SKM-1 treated with dmso at 0.1 percent for 144 hours (cell line): ENCODE measurements at regions not wholly inside any gene's neighbourhood (a gene's known extent, or its start where the extent isn't known, plus 50 kb on each side); places are given as distances from the start of the nearest gene placed in this dataset.
"Not testable (repeated sequence)": the region's sequence is repeated elsewhere in the genome, so short reads cannot be mapped to it uniquely, and the experiment has no call there.

Source experiments
- DNase-seq: peaks from one replicate; lab custom pipeline; 2025; ENCODE audit not compliant: unreplicated experiment; lab: John Stamatoyannopoulos, UW

- no peak for DNase-seq
These were observed 191.0 kb upstream of the FLRT2 start for GRCh38 chr14:85338895-85339294.

DNA sequence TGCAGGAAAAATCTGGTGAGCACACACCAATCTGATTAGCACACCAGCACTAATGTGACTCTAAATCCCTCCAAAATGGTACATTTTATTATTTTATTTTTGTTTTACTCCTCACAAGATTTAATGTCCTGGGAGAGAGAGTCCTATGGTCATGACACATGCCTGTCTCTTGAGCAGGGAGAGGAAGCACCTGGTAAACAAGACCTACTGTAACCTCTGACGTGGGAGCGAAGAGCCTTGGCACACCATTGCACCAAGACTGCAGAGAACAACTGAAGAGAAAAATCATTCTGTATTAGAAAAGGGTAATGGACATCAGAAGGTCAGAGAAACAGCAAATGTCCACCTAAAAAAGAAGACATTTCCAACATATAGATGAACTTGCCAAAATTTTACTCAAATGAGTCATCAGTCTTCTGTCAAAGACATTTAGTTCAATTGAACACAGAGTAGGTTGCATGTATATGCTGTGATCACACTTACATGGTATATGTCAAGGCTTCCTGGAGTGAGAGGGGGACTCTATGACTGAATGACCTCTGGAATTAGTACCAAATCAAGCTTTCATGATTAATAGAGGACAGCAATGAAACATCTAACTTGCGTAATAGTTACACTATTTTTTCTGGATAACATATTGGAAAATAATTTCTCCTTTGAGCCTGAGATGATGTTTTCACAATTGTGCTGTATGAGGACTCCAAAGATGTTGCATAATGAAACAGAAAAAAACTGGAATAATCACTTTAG lies 186.9 kb upstream of the FLRT2 start:
- no peak for DNase-seq

DNA sequence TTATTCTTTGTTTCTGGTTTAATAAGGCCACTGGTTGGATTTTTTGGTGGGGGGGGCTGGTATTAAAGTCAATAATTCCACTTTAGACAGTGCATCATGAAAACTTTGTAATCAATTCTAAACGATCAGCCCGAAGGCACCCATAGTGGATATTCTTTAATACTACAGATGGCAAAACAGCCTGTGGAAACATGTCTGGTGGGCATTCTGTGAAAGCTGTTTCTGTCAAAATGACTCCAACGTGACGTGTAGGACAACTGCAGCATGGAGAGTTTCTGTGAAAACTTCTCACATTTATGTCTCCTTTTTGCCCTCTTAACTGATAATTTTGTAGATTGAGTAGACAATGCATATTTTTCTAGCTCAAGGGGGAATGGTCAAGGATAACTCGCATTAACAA lies 185.8 kb upstream of the FLRT2 start:
- DNase-seq: no peak

DNA sequence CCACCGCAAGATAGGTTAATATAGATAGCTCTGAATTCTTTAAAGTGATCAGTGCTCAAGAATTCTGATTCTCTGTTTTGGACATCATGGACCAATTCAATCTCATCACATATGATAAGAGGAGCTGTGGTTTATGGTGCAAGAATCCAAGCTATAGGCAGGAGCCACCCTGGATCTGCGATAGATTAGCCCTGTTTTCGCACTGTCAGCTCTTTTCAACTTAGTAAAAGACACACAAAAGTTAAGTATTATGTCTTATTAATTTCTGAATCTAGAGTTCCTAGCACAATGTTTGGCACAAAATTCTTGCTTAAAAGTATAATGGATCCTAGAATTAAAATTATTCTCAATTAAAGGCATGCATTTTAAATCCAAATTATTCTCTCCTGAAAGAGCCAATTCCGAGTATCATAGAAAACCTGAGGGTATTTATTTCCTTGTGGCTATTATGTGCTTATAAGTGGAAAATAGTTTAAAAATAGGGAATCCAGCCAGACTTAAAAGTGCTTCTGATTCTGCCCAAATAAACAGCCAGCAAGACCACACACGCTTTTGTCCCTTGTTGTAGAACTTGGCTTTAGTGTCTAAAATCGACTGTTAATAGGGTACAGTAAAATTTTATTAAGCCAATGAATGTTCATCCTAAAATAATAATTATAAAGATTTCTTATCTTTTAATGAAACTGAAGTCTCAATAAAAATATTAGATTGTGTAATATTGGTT lies 184.9 kb upstream of the FLRT2 start:
- DNase-seq: no peak

DNA sequence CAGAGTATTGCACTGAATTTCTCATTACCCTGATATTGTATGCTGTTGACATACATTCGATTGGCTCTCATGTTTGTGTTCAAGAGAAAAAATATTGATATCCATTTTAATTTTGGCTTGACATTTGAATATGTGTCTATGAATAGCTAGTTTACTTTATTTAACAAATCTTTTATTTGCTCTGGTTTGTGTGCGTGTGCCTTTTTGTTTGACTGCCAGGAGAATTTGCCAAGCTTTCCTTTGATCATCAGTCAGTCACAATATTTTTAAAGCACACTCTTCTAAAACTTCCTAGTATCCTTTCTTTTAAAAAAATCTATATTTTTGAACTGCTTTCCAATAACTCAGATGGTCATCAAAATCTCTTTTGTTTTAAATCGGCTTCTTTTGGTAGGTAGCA lies 179.3 kb upstream of the FLRT2 start:
- DNase-seq: no peak

- DNase-seq: not testable (repeated sequence)
These were observed 177.4 kb upstream of the FLRT2 start for GRCh38 chr14:85352588-85352987.

GRCh38 chr14:85357120-85357519 lies 172.8 kb upstream of the FLRT2 start:
- no peak for DNase-seq

DNA sequence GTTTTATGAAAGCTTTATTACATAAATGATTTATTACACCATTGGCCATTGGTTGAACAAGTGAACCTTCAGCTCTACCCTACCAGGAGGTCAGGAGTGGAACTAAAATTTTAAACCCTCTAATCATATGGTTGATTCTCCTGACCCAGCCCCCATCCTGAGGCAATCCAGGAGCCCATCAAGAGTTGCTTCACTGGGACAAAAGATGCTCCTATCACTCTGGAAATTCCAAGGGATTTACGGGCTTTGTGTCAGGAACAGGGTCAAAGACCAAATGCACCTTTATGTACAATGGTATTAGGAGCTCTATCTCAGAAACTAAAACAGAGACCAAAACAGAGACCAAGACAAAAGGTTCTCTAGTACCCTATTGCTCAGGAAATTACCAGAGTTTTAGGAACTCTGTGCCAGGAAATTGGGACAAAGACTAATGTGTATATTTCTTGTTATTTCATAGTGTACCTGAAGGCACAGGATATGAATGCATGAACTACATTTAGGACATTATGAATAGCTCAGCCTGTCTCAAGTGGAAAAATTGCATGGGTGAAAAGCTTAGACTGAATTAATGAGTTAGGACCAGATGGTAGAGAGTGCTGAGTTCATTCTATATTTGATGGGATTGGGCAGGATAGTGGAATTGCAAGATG lies 171.7 kb upstream of the FLRT2 start:
- DNase-seq: no peak

DNA sequence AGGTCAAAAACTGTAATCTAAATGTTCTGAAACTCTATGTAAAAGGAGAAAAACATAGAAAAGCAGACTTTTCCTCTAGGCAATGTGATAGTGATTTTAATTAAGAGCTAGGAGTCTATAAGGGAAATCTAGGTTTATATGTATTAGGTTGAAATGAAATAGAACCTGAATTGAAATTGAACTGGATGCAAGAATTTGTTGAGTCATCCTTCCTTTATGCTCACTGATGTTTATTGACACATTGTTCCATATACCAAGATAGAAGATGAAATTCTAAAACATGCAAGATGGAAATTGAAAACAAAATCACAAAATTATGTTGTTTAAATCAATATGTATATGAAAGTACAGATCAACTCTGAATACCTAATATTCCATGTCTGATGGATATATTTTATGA lies 170.4 kb upstream of the FLRT2 start:
- no peak for DNase-seq

DNA sequence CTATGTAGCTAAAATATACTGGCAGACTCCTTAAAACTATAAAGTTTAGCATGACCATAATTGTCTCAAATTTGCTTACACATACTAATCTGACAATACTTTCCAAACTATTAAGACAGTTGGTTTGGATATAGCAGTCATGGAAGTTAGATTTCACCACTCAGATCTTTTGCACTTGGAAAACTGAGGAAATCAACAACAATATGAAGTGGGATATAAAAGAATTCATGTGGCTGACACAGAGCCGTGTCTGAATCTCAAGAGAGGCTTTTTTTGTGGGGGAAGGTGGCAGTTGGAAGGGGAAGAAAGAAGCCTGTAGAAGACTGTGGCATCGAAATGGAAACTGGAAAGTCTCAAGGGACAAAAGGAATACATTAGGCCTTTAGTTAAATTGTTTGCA lies 166.6 kb upstream of the FLRT2 start:
- no peak for DNase-seq

DNA sequence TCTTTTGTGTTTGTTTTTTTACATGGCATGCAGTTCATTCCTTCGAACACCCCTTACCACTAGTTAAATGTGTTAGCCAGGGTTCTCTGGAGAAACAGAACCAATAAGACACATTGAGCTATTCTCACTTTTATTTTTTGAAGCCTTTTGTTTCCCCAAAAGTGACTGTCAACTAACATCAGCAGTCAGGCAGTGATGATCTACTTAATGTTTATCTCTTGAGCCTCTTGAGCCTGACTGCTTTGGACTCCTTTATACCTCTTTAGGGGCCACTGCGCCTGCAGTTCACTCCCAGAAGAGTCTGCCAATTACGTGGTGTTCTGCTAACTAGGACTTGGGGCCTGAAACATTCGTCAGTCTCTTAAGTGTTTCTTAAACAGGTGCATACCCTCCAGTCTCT lies 163.7 kb upstream of the FLRT2 start:
- DNase-seq: no peak

GRCh38 chr14:85380881-85381280 lies 149.1 kb upstream of the FLRT2 start:
- no peak for DNase-seq

- DNase-seq: no peak
These were observed 147.6 kb upstream of the FLRT2 start for GRCh38 chr14:85382341-85382740.

DNA sequence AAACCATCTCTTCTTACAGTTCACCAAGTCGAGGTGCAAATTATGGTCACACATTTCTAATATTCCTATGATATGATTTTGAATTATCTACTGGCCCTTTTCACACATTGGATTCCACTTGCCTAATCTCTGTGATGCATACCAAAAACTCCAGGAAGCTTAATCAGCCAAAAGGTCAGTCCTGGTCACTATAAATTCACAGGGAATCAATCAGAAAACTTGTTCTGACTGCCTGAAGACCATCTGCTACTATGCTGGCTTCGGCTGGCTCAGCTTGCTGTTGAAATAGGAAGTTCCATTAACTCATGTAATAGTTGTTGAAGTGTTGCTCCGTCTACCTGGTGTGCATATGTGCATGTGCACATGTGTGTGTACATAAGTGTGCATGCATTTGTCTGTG lies 142.8 kb upstream of the FLRT2 start:
- no peak for DNase-seq

- no peak for DNase-seq
These were observed 139.7 kb upstream of the FLRT2 start for GRCh38 chr14:85390236-85390635.

- DNase-seq: no peak
These were observed 138.5 kb upstream of the FLRT2 start for GRCh38 chr14:85391455-85391854.

GRCh38 chr14:85391892-85392291 lies 138.1 kb upstream of the FLRT2 start:
- no peak for DNase-seq

DNA sequence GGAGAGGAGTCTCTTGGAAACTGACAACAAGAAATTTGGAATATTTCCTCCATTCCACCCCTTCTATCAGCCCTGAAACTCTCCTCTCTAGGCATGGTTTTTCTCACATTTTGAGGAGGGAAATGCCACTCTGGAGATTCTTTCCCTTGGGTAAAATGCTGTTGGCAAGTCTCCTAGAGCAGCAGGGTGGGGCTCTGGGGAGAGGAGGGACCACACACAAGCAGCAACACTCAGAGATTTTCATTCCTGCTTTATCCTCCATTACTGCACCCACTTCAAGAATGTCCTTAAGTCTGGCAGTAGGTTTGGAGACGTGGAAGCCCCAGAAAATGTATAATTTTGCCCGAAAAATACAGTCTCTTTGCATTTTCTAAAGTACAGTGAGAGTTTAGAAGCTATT lies 130.8 kb upstream of the FLRT2 start:
- DNase-seq: no peak

DNA sequence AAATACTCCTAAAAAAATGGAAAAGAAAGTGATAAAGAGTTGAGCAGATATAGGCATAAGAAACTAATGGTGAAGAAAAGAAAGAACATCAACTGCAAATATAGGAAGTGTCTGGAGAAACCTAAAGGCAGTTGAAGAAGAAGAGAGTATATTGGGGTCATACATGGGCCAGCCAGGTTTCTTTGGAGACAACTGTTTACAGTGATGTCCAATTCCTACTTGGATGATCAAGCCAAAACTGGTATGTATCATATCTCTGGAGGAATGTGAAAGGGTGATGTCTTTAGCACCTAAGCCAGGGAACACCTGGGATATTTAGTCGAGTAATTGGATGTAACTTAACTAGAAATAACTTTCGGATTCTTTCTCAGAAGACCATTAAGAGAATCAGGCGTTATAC lies 129.3 kb upstream of the FLRT2 start:
- no peak for DNase-seq

DNA sequence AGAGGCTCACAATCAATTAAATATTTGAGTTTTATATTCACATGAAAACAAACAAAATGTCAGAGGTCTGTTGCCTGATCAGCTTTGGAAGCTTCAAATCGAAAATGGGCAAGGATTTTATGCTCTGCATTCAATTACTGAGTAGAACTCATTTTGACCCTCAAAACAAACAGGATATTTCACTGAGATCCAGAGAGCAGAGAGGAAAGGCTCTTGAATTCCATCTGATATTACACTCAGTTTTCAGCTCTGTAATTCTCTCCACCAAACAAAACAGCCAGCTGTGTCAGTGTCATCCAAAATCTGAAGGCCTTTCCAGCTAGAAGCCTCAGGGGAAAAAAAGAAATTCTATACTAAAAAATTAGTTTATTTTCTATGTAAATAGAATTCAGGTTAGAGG lies 128.6 kb upstream of the FLRT2 start:
- DNase-seq: no peak

DNA sequence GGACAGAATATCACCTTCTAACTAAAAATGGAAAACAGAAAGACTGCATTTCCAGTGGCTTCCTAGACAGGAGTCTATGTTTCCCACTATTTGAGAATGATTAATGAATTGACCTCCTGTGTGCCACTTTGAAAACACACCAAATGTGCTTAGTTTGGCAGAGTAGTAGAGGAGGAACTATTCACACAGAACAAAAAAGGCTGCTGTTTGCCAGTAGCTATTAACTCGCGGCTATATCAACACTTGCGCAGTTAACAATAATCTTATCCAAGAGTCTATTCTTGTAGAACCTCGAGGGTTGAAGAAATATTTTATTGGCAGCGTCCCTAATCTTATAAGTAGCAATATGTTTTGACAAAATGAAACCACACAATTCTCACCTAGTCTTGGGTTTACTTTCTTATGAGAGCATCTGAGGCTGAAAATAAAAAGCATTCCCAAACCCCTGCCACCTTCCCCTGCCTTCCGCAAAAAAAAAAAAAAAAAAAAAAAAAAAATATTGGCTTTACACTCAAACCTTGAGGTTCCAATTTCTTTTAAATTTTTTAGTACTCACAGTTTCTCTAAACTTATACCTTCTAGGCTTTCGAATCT lies 127.3 kb upstream of the FLRT2 start:
- no peak for DNase-seq
